K562 (cell line): ENCODE measurements at regions not wholly inside any gene's neighbourhood (a gene's known extent, or its start where the extent isn't known, plus 50 kb on each side); places are given as distances from the start of the nearest gene placed in this dataset.

Experiments
- ATAC-seq: fragments of 200-7000 bp; cut with Tn5 transposase; 3 replicates; pipeline ENCODE4 v1.9.1; 2020; ENCODE audit warnings: moderate library complexity
- BruUV-seq: library from RNA; stranded (reverse); fragments of 400-500 nt; replicated peaks from 2 replicates; lab custom pipeline; 2021; lab: Mats Ljungman, UMichigan
- CTCF ChIA-PET: fragments of 300-600 bp; formaldehyde crosslinking; extraction: SDS; loops from one replicate; lab custom pipeline; 2021; ENCODE audit warnings: low intra/inter-chr PET ratio; lab: Yijun Ruan, JAX
- POLR2A ChIA-PET: fragments of 300-600, 350-650 bp; sonication (Branson Sonifier 250); formaldehyde crosslinking; extraction: SDS; loops from one replicate; lab custom pipeline; 2021; ENCODE audit warnings: antibody characterized with exemption, inconsistent platforms; lab: Yijun Ruan, JAX
- DNase-seq, 4 experiments: peaks; one replicate each; pipeline versions ENCODE4 v3.0.0 to v3.0.0-alpha.2; 2011 to 2018; ENCODE audit warnings: low spot score in 3 of 4, mixed read lengths in 3 of 4; ENCODE audit errors: extremely low read depth in 1 of 4
- FAIRE-seq: peaks from 2 replicates; lab custom pipeline; 2011; peaks lifted over from hg19 to GRCh38; lab: Jason Lieb, UNC
- H2AFZ ChIP-seq: 2 replicates; pipeline ENCODE4 v1.6.0; 2011; ENCODE audit warnings: low read depth, low read length, control low read depth, inconsistent platforms
- H3K27ac ChIP-seq: fragments of 200-600 bp; 3 replicates; pipeline ENCODE4 v1.8.0; 2011; ENCODE audit warnings: low read depth, mild to moderate bottlenecking, control low read depth, inconsistent platforms, low read length, moderate library complexity, mixed read lengths; ENCODE audit errors: extremely low read depth
- H3K27me3 ChIP-seq, 2 experiments: fragments of 300-600 bp in 1 of 2; 2 replicates in 1 of 2; 3 replicates in 1 of 2; pipeline versions ENCODE4 v1.6.0 to v1.8.0; 2011; ENCODE audit warnings: inconsistent platforms in 2 of 2, low read length in 2 of 2, mild to moderate bottlenecking in 1 of 2, mixed read lengths in 1 of 2, moderate library complexity in 1 of 2; ENCODE audit not compliant: control insufficient read depth in 2 of 2, insufficient read depth in 2 of 2
- H3K36me3 ChIP-seq: fragments of 300-600 bp; 3 replicates; pipeline ENCODE4 v1.8.0; 2011; ENCODE audit warnings: mild to moderate bottlenecking, low read length, inconsistent platforms; ENCODE audit not compliant: control insufficient read depth, insufficient read depth
- H3K4me1 ChIP-seq, 2 experiments: fragments of 200-600 bp in 1 of 2; replicated peaks in 1 of 2; 2 replicates in 1 of 2; 3 replicates in 1 of 2; pipeline versions ENCODE4 v1.5.1 to v1.8.0; 2011; ENCODE audit warnings: inconsistent platforms in 2 of 2, low read length in 2 of 2, mild to moderate bottlenecking in 1 of 2, mixed read lengths in 1 of 2, moderate library complexity in 1 of 2; ENCODE audit not compliant: control insufficient read depth in 2 of 2, insufficient read depth in 2 of 2
- H3K4me2 ChIP-seq: 2 replicates; pipeline ENCODE4 v1.6.1; 2011; ENCODE audit warnings: low read length, control low read depth, inconsistent platforms, mixed read lengths; ENCODE audit not compliant: insufficient read depth
- H3K4me3 ChIP-seq: fragments of 200-600 bp; sonication (generic), shearing (Covaris generic); 2 replicates; pipeline ENCODE4 v1.5.1; 2016; ENCODE audit warnings: control low read depth, inconsistent platforms
- H3K79me2 ChIP-seq: fragments of 200-600 bp; 3 replicates; pipeline ENCODE4 v1.8.0; 2011; ENCODE audit warnings: low read length, inconsistent platforms; ENCODE audit not compliant: control insufficient read depth, insufficient read depth
- H3K9ac ChIP-seq, 2 experiments: 2 replicates each; pipeline versions ENCODE4 v1.6.0 to v1.6.1; 2011; ENCODE audit warnings: low read depth in 2 of 2, low read length in 2 of 2, control low read depth in 1 of 2, inconsistent platforms in 1 of 2, mild to moderate bottlenecking in 1 of 2, mixed read lengths in 1 of 2; ENCODE audit not compliant: insufficient read depth in 1 of 2
- H3K9me1 ChIP-seq: one replicate; pipeline ENCODE4 v1.6.0; 2011; ENCODE audit warnings: inconsistent platforms, mild to moderate bottlenecking, low read length, moderate library complexity; ENCODE audit not compliant: control insufficient read depth, insufficient read depth
- H3K9me3 ChIP-seq: replicated peaks from 2 replicates; pipeline ENCODE4 v1.5.1; 2011; ENCODE audit warnings: low read depth, low read length, inconsistent platforms; ENCODE audit not compliant: control insufficient read depth, insufficient read depth
- H4K20me1 ChIP-seq: replicated peaks from 2 replicates; pipeline ENCODE4 v1.6.1; 2011; ENCODE audit warnings: low read length, inconsistent platforms, mixed read lengths; ENCODE audit not compliant: control insufficient read depth, insufficient read depth
- NFYB ChIP-seq: IDR thresholded peaks from 2 replicates; pipeline ENCODE4 v1.6.1; 2011; ENCODE audit warnings: mild to moderate bottlenecking, moderate library complexity; ENCODE audit not compliant: insufficient read length; ENCODE audit errors: extremely low read depth
- WHSC1 ChIP-seq: IDR thresholded peaks from one replicate; pipeline ENCODE4 v1.6.1; 2012; ENCODE audit warnings: low read length, control low read depth, inconsistent platforms
- ZNF140 ChIP-seq: fragments of 250-450 bp; sonication (Bioruptor Pico); IDR thresholded peaks from 2 replicates; pipeline ENCODE4 v1.8.0; 2021; ENCODE audit warnings: moderate library complexity, mild to moderate bottlenecking, inconsistent platforms
- ZNF766 ChIP-seq: fragments of 200-800 bp; sonication (Bioruptor generic); conservative IDR thresholded peaks from 2 replicates; pipeline ENCODE4 v1.6.1; 2016; ENCODE audit warnings: missing genetic modification characterization, missing compliant biosample characterization
- in situ Hi-C: fragments of 300-500 bp; cut with MboI; formaldehyde crosslinking; loops from 4 replicates; pipeline ENCODE4 v1.15.0; 2018; ENCODE audit warnings: inconsistent platforms, mixed read lengths
- intact Hi-C: fragments of 100-400 bp; cut with micrococcal nuclease; formaldehyde crosslinking; loops from 2 replicates; pipeline ENCODE4 v1.14.2; 2022
- TF ChIP-seq, protein P1 (sequence below): fragments of 250-450 bp; sonication (Bioruptor Pico); IDR thresholded peaks from 2 replicates; pipeline ENCODE4 v1.8.0; 2021; ENCODE audit warnings: mild to moderate bottlenecking, moderate library complexity
- TF ChIP-seq, protein P2 (sequence below): sonication (generic); formaldehyde crosslinking; IDR thresholded peaks from 2 replicates; pipeline ENCODE4 v1.8.0; 2022; ENCODE audit warnings: mild to moderate bottlenecking, missing genetic modification reagents
- TF ChIP-seq, protein P3 (sequence below): fragments of 450-650 bp; formaldehyde crosslinking; IDR thresholded peaks from 2 replicates; pipeline ENCODE4 v1.4.0; 2020; ENCODE audit warnings: mild to moderate bottlenecking, moderate library complexity
- TF ChIP-seq, protein P4 (sequence below), 2 experiments: fragments of 450-650 bp; IDR thresholded peaks; 2 replicates each; pipeline ENCODE4 v1.6.1; 2016; ENCODE audit warnings: mild to moderate bottlenecking in 2 of 2, borderline replicate concordance in 1 of 2, low read depth in 1 of 2, moderate library complexity in 1 of 2

DNA sequence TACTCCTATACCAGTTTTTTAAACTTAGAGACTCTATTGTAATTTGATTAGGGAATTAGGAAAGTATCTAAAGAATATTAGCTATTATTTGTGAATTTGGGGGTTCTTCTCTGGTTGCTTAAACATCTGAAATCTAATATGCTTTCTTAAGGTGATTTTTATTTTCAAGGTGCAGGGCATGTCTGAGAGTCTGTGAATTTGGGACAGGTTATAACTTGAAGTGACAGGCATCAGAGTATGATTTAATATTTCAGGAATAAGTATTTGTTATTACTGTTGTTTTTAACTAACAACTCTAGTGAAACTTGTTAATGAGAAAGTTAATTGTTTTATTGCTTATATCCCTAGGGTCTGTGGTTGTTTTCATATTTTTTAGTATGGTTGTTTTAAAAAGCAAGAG lies 321.6 kb upstream of the EPHA3 start:
- no peak overlapping the region for H3K9ac ChIP-seq
- H3K4me1 ChIP-seq = no peaks in the 10 kb centered on the region
- DNase-seq (no peak), ATAC-seq (no peak), FAIRE-seq (no peak)
- no TSS peak for BruUV-seq
- H2AFZ ChIP-seq = no peak overlapping the region
- H3K79me2 ChIP-seq = no peaks in the 10 kb centered on the region
- H3K36me3 ChIP-seq = no peaks in the 10 kb centered on the region
- intact Hi-C loops (no loop called here), in situ Hi-C loops (no loop called here)
- no peak overlapping the region for H3K4me2 ChIP-seq
- ChIA-PET CTCF (no interaction called here), POLR2A (no interaction called here)
- no peaks in the 10 kb centered on the region for H3K27me3 ChIP-seq
- no peaks in the 10 kb centered on the region for H3K9me1 ChIP-seq
- no peaks in the 10 kb centered on the region for H4K20me1 ChIP-seq
- H3K9me3 ChIP-seq = no peaks in the 10 kb centered on the region
- H3K4me3 ChIP-seq = no peak overlapping the region
- H3K27ac ChIP-seq = no peak overlapping the region
- no peak for TF ChIP-seq WHSC1
- TF ChIP-seq, protein P1, sequence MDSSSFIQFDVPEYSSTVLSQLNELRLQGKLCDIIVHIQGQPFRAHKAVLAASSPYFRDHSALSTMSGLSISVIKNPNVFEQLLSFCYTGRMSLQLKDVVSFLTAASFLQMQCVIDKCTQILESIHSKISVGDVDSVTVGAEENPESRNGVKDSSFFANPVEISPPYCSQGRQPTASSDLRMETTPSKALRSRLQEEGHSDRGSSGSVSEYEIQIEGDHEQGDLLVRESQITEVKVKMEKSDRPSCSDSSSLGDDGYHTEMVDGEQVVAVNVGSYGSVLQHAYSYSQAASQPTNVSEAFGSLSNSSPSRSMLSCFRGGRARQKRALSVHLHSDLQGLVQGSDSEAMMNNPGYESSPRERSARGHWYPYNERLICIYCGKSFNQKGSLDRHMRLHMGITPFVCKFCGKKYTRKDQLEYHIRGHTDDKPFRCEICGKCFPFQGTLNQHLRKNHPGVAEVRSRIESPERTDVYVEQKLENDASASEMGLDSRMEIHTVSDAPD (CRISPR knock-in tag) = no peak
- TF ChIP-seq, protein P2, sequence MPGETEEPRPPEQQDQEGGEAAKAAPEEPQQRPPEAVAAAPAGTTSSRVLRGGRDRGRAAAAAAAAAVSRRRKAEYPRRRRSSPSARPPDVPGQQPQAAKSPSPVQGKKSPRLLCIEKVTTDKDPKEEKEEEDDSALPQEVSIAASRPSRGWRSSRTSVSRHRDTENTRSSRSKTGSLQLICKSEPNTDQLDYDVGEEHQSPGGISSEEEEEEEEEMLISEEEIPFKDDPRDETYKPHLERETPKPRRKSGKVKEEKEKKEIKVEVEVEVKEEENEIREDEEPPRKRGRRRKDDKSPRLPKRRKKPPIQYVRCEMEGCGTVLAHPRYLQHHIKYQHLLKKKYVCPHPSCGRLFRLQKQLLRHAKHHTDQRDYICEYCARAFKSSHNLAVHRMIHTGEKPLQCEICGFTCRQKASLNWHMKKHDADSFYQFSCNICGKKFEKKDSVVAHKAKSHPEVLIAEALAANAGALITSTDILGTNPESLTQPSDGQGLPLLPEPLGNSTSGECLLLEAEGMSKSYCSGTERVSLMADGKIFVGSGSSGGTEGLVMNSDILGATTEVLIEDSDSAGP (CRISPR knock-in tag) = no peak
- TF ChIP-seq ZNF766 (CRISPR knock-in tag) = no peak
- TF ChIP-seq ZNF140 = no peak
- TF ChIP-seq, protein P3, sequence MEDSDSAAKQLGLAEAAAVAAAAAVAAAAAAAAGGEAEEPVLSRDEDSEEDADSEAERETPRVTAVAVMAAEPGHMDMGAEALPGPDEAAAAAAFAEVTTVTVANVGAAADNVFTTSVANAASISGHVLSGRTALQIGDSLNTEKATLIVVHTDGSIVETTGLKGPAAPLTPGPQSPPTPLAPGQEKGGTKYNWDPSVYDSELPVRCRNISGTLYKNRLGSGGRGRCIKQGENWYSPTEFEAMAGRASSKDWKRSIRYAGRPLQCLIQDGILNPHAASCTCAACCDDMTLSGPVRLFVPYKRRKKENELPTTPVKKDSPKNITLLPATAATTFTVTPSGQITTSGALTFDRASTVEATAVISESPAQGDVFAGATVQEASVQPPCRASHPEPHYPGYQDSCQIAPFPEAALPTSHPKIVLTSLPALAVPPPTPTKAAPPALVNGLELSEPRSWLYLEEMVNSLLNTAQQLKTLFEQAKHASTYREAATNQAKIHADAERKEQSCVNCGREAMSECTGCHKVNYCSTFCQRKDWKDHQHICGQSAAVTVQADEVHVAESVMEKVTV (CRISPR knock-in tag) = no peak
- TF ChIP-seq, protein P4, sequence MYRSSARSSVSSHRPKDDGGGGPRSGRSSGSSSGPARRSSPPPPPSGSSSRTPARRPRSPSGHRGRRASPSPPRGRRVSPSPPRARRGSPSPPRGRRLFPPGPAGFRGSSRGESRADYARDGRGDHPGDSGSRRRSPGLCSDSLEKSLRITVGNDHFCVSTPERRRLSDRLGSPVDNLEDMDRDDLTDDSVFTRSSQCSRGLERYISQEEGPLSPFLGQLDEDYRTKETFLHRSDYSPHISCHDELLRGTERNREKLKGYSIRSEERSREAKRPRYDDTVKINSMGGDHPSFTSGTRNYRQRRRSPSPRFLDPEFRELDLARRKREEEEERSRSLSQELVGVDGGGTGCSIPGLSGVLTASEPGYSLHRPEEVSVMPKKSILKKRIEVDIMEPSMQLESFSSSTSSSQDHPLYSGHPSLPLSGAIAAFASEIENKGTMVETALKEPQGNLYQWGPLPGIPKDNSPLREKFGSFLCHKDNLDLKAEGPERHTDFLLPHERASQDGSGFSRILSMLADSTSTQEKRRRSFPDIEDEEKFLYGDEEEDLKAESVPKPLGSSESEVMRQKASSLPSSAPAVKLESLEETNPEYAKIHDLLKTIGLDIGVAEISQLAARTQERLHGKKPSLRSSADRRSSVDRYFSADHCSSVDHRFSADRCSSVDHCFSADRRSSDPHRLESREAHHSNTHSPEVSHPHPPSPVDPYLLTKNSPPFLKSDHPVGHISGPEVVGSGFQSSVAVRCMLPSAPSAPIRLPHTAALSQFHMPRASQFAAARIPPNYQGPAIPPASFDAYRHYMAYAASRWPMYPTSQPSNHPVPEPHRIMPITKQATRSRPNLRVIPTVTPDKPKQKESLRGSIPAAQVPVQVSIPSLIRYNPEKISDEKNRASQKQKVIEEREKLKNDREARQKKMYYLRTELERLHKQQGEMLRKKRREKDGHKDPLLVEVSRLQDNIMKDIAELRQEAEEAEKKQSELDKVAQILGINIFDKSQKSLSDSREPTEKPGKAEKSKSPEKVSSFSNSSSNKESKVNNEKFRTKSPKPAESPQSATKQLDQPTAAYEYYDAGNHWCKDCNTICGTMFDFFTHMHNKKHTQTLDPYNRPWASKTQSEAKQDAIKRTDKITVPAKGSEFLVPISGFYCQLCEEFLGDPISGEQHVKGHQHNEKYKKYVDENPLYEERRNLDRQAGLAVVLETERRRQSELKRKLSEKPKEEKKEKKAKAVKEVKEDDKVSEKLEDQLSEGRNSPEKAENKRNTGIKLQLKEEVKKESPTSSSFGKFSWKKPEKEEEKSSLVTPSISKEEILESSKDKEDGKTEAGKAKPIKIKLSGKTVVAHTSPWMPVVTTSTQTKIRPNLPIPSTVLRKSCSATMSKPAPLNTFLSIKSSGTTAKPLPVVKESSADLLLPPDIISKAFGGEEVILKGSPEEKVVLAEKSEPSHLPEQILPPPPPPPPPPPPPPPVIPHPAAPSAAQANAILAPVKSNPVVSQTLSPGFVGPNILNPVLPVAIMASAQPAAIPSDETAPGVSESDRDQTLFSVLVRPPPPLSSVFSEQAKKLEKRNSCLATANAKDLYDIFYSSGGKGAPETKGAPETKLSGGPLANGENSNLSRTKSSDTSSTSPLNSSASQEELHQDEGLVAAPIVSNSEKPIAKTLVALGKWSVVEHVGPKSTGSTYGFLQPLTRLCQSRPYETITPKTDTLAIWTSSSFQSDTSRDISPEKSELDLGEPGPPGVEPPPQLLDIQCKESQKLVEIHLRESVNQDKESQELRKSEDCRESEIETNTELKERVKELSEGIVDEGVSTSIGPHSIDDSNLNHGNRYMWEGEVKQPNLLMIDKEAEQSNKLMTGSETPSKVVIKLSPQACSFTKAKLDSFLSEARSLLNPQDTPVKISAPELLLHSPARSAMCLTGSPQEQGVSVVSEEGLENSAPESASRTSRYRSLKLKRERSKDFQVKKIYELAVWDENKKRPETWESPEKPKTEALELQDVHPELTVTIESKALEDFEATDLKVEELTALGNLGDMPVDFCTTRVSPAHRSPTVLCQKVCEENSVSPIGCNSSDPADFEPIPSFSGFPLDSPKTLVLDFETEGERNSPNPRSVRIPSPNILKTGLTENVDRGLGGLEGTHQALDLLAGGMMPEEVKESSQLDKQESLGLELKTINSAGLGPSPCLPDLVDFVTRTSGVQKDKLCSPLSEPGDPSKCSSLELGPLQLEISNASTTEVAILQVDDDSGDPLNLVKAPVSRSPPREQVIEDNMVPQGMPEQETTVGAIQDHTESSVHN (IDR thresholded peaks at IDR 0.05; ENCODE audit: borderline replicate concordance in 1 of 2, low read depth in 1 of 2) = no peak
- TF ChIP-seq NFYB = no peak
